ENCODE measurements at regions not wholly inside any gene's neighbourhood (a gene's known extent, or its start where the extent isn't known, plus 50 kb on each side); places are given as distances from the start of the nearest gene placed in this dataset.
"Not testable (repeated sequence)": the region's sequence is repeated elsewhere in the genome, so short reads cannot be mapped to it uniquely, and the experiment has no call there.

DNA sequence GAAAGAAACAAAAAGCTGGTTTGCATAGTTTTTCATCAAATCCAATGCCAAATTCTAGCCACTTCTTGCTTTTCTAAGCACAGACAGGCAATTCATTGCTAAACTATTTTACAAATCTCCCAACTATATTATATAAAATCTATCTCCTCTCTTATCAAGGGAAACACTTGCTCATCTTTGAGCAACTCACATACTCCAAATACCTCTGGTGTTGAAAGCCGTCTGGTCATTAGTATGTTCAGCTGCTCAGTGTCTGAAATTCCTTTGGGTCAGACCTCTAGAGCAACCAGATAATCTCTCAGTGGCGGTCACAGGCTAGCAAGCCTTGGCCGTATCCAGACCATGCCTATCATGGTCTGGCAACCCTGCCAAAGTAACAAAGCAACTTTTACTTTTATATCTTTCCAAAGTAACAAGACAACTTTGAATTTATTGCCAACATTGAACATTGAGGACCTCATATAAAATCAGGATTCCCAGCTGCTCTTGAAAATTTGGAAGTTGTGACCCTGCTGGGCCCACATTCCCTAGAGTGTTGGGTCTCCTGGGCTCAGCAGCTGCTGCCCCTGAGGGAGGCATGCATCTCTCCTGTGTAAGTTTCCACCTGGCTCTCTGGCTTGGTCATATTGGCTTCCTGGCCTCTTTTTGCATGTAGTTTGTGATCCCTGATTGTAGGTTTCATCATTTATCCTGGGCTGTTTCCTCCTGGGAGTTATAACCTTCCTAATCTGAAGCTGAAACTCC lies 56.8 kb upstream of the LANCL2 start:
- ChIA-PET CTCF (no interaction called here), POLR2A (no interaction called here)
- Histone ChIP-seq H3K27ac (ENCODE audit: low read depth, low read length) (no peak overlapping the region), H3K27me3 (ENCODE audit: control insufficient read depth in 2 of 2, insufficient read depth in 2 of 2, low read length in 2 of 2) (no peaks in the 10 kb centered on the region), H3K4me3 (ENCODE audit: low read length) (no peak overlapping the region), H3K9me3 (ENCODE audit: control insufficient read depth in 2 of 3, low read length in 3 of 3) (no peaks in the 10 kb centered on the region), H3K36me3 (ENCODE audit: control insufficient read depth in 2 of 3, insufficient read depth in 3 of 3, low read length in 3 of 3) (no peaks in the 10 kb centered on the region), H3K4me1 (ENCODE audit: control insufficient read depth in 2 of 2, insufficient read depth in 2 of 2, low read length in 2 of 2) (peaks cover 0 to 41% of the 10 kb centered on the region in 2 donors)
- Mint-ChIP-seq H3K36me3 (peaks cover 0 to 9% (median 0%) of the 10 kb centered on the region in 5 donors), H3K4me3 (peak overlapping the region in 1 of 10 donors; percentile 52), H3K27ac (peak overlapping the region in 1 of 9 donors; percentile 74), H3K9me3 (peaks cover 0 to 15% (median 5%) of the 10 kb centered on the region in 11 donors), H3K4me1 (peaks cover 0 to 33% (median 0%) of the 10 kb centered on the region in 7 donors), H3K27me3 (peaks cover 6 to 16% (median 10%) of the 10 kb centered on the region in 5 donors)
- ATAC-seq (no peak), DNase-seq (no peak)
- intact Hi-C loops (cut with micrococcal nuclease): loop anchor here in 1 of 2 donors (5.0 kb wide), 2 partner anchors 59 to 224 kb away; partner anchors contain the start of gene LANCL2

DNA sequence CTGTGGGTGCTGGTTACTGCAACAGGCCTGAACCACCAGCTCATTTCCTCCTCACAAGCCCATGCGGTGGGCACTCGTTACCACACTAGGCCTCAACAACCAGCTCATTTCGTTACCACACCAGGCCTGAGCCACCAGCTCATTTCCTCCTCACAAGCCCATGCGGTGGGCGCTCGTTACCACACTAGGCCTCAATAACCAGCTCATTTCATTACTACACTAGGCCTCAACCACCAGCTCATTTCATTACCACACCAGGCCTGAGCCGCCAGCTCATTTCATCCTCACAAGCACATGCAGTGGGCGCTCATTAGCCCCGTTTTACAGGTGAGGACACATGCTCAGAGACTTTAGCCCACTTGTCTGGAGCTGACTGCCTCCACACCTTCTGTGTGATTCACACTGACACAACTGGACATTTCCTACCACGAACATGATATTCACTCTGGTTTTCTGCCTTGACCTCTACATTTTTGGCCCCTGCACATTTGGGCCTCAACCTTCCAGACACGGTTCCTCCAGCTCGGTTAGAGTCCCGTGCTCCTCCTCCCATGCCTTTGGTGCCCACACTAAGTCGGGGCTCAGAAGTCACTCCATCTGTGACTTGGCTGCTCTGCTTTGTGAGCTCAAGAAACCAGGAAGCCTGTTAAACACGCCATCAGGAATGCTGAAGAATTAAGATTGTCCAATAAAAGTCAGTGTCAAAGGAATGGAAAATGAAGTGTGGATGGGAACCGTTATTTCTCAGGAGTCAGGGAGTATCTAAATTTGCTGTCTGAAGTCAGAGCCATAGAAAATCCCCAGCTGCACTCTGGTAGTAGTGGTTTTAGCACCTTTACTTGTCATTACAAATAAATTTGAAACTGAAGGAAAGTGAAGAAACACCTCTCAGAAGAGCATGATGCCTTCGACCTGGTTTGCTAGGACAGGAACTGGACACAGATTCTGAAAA lies 55.8 kb upstream of the LANCL2 start:
- peaks cover 0 to 33% (median 0%) of the 10 kb centered on the region in 7 donors for H3K4me1 Mint-ChIP-seq
- CTCF ChIA-PET: no interaction called here
- H3K4me3 ChIP-seq (ENCODE audit: low read length): no peak overlapping the region
- intact Hi-C loops (cut with micrococcal nuclease): loop anchor here in 1 of 2 donors (5.0 kb wide), 2 partner anchors 58 to 223 kb away; partner anchors contain the start of gene LANCL2
- POLR2A ChIA-PET: no interaction called here
- H3K9me3 ChIP-seq (ENCODE audit: control insufficient read depth in 2 of 3, low read length in 3 of 3): no peaks in the 10 kb centered on the region
- H3K4me3 Mint-ChIP-seq: peak overlapping the region in 1 of 10 donors; percentile 52
- H3K9me3 Mint-ChIP-seq: peaks cover 0 to 15% (median 5%) of the 10 kb centered on the region in 11 donors
- peaks cover 0 to 9% (median 0%) of the 10 kb centered on the region in 5 donors for H3K36me3 Mint-ChIP-seq
- H3K27ac ChIP-seq (ENCODE audit: low read depth, low read length): no peak overlapping the region
- no peaks in the 10 kb centered on the region for H3K27me3 ChIP-seq (ENCODE audit: control insufficient read depth in 2 of 2, insufficient read depth in 2 of 2, low read length in 2 of 2)
- ATAC-seq (peak; percentile 85), DNase-seq (peak in 2 of 9 donors; percentile 10 to 61)
- H3K27me3 Mint-ChIP-seq: peaks cover 0 to 10% (median 6%) of the 10 kb centered on the region in 5 donors
- H3K4me1 ChIP-seq (ENCODE audit: control insufficient read depth in 2 of 2, insufficient read depth in 2 of 2, low read length in 2 of 2): peaks cover 0 to 41% of the 10 kb centered on the region in 2 donors
- peak overlapping the region in 1 of 9 donors; percentile 74 for H3K27ac Mint-ChIP-seq
- H3K36me3 ChIP-seq (ENCODE audit: control insufficient read depth in 2 of 3, insufficient read depth in 3 of 3, low read length in 3 of 3): no peaks in the 10 kb centered on the region

GRCh38 chr7:55310287-55311025 lies 54.7 kb upstream of the LANCL2 start:
- intact Hi-C loops (cut with micrococcal nuclease): no loop called here
- Mint-ChIP-seq H3K4me3 (no peak overlapping the region), H3K36me3 (peaks cover 0 to 9% (median 0%) of the 10 kb centered on the region in 5 donors), H3K27me3 (peaks cover 0 to 8% (median 5%) of the 10 kb centered on the region in 5 donors), H3K27ac (peak overlapping the region in 1 of 9 donors; percentile 60), H3K4me1 (peaks cover 0 to 33% (median 0%) of the 10 kb centered on the region in 7 donors), H3K9me3 (peaks cover 0 to 15% (median 5%) of the 10 kb centered on the region in 11 donors)
- Histone ChIP-seq H3K4me1 (ENCODE audit: control insufficient read depth in 2 of 2, insufficient read depth in 2 of 2, low read length in 2 of 2) (peaks cover 0 to 41% of the 10 kb centered on the region in 2 donors), H3K27ac (ENCODE audit: low read depth, low read length) (no peak overlapping the region), H3K9me3 (ENCODE audit: control insufficient read depth in 2 of 3, low read length in 3 of 3) (no peaks in the 10 kb centered on the region), H3K36me3 (ENCODE audit: control insufficient read depth in 2 of 3, insufficient read depth in 3 of 3, low read length in 3 of 3) (no peaks in the 10 kb centered on the region), H3K27me3 (ENCODE audit: control insufficient read depth in 2 of 2, insufficient read depth in 2 of 2, low read length in 2 of 2) (no peaks in the 10 kb centered on the region), H3K4me3 (ENCODE audit: low read length) (no peak overlapping the region)
- POLR2A ChIA-PET: no interaction called here
- DNase-seq (no peak), ATAC-seq (no peak)
- CTCF ChIA-PET: no interaction called here

GRCh38 chr7:55311892-55312291 lies 53.2 kb upstream of the LANCL2 start:
- H3K27me3 Mint-ChIP-seq; intact Hi-C loops (cut with micrococcal nuclease); CTCF ChIA-PET; DNase-seq; H3K9me3 ChIP-seq (ENCODE audit: control insufficient read depth in 2 of 3, low read length in 3 of 3); H3K4me3 ChIP-seq (ENCODE audit: low read length); ATAC-seq; H3K4me3 Mint-ChIP-seq; H3K27ac Mint-ChIP-seq; H3K36me3 Mint-ChIP-seq; H3K27me3 ChIP-seq (ENCODE audit: control insufficient read depth in 2 of 2, insufficient read depth in 2 of 2, low read length in 2 of 2); POLR2A ChIA-PET; H3K36me3 ChIP-seq (ENCODE audit: control insufficient read depth in 2 of 3, insufficient read depth in 3 of 3, low read length in 3 of 3); H3K27ac ChIP-seq (ENCODE audit: low read depth, low read length): not testable (repeated sequence)
- Mint-ChIP-seq H3K4me1 (peaks cover 0 to 33% (median 0%) of the 10 kb centered on the region in 7 donors), H3K9me3 (peaks cover 0 to 15% (median 6%) of the 10 kb centered on the region in 11 donors)
- H3K4me1 ChIP-seq (ENCODE audit: control insufficient read depth in 2 of 2, insufficient read depth in 2 of 2, low read length in 2 of 2): peaks cover 0 to 38% of the 10 kb centered on the region in 2 donors

DNA sequence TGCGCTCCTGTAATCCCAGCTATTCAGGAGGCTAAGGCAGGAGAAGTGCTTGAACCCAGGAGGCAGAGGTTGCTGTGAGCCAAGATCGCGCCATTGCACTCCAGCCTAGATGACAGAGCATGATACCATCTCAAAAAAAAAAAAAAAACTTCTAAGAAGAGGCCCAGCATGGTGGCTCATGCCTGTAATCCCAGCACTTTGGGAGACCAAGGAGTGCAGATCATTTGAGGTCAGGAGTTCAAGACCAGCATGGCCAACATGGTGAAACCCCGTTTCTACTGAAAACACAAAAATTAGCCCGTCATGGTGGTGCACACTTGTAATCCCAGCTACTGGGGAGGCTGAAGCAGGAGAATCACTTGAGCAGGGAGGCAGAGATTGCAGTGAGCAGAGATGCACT lies 51.5 kb upstream of the LANCL2 start:
- H3K27ac Mint-ChIP-seq; ATAC-seq; H3K4me3 ChIP-seq (ENCODE audit: low read length); H3K36me3 ChIP-seq (ENCODE audit: control insufficient read depth in 2 of 3, insufficient read depth in 3 of 3, low read length in 3 of 3); CTCF ChIA-PET; H3K27ac ChIP-seq (ENCODE audit: low read depth, low read length); H3K27me3 ChIP-seq (ENCODE audit: control insufficient read depth in 2 of 2, insufficient read depth in 2 of 2, low read length in 2 of 2); H3K36me3 Mint-ChIP-seq; intact Hi-C loops (cut with micrococcal nuclease); POLR2A ChIA-PET; DNase-seq; H3K4me3 Mint-ChIP-seq; H3K9me3 ChIP-seq (ENCODE audit: control insufficient read depth in 2 of 3, low read length in 3 of 3): not testable (repeated sequence)
- peaks cover under 1 to 17% (median 9%) of the 10 kb centered on the region in 5 donors for H3K27me3 Mint-ChIP-seq
- H3K4me1 Mint-ChIP-seq: peaks cover 0 to 29% (median 0%) of the 10 kb centered on the region in 7 donors
- peaks cover 0 to 20% of the 10 kb centered on the region in 2 donors for H3K4me1 ChIP-seq (ENCODE audit: control insufficient read depth in 2 of 2, insufficient read depth in 2 of 2, low read length in 2 of 2)
- H3K9me3 Mint-ChIP-seq: peaks cover 0 to 15% (median 5%) of the 10 kb centered on the region in 11 donors

DNA sequence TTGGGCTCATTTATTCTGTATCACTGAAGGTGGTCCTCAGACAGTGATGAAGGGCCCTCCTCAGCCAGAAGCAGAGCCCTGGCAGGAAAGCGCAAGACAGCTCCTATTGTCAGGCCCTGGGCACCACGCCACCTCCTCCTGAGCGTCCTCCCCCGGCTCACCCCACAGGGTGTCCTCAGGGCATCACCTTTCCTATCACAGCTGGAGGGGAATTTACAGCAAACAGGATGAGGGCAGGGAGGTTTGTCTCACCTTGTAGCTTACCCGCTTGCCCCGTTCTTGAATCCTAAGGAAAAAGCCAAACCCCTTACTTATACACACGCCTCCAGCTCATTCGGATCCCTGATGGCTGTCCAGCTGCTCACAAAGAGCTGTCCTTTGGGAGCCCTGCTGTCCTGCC lies 50.2 kb upstream of the LANCL2 start:
- Mint-ChIP-seq H3K27ac (no peak overlapping the region), H3K36me3 (peaks cover 0 to 6% (median 0%) of the 10 kb centered on the region in 5 donors), H3K27me3 (peaks cover 10 to 23% (median 19%) of the 10 kb centered on the region in 5 donors), H3K4me1 (peaks cover 0 to 16% (median 0%) of the 10 kb centered on the region in 7 donors), H3K9me3 (peaks cover 0 to 15% (median 5%) of the 10 kb centered on the region in 11 donors), H3K4me3 (no peak overlapping the region)
- ChIA-PET POLR2A (no interaction called here), CTCF (no interaction called here)
- H3K36me3 ChIP-seq (ENCODE audit: control insufficient read depth in 2 of 3, insufficient read depth in 3 of 3, low read length in 3 of 3): no peaks in the 10 kb centered on the region
- no peaks in the 10 kb centered on the region for H3K9me3 ChIP-seq (ENCODE audit: control insufficient read depth in 2 of 3, low read length in 3 of 3)
- no peak overlapping the region for H3K27ac ChIP-seq (ENCODE audit: low read depth, low read length)
- H3K4me1 ChIP-seq (ENCODE audit: control insufficient read depth in 2 of 2, insufficient read depth in 2 of 2, low read length in 2 of 2): peaks cover 0 to 9% of the 10 kb centered on the region in 2 donors
- H3K27me3 ChIP-seq (ENCODE audit: control insufficient read depth in 2 of 2, insufficient read depth in 2 of 2, low read length in 2 of 2): no peaks in the 10 kb centered on the region
- no peak overlapping the region for H3K4me3 ChIP-seq (ENCODE audit: low read length)
- DNase-seq (no peak), ATAC-seq (no peak)
- intact Hi-C loops (cut with micrococcal nuclease): no loop called here

Data from naive thymus-derived CD4-positive, alpha-beta T cell (primary cell).